ENCODE measurements at regions not wholly inside any gene's neighbourhood (a gene's known extent, or its start where the extent isn't known, plus 50 kb on each side); places are given as distances from the start of the nearest gene placed in this dataset.

GRCh38 chr15:67922971-67923945 is 83.4 kb upstream of the RNU6-1 start:
- Mint-ChIP-seq H3K36me3 (ENCODE audit: unreplicated experiment) (peaks cover 4% of the 10 kb centered on the region), H3K4me1 (ENCODE audit: low read depth, unreplicated experiment) (peaks cover 9% of the 10 kb centered on the region), H3K27ac (ENCODE audit: unreplicated experiment) (no peak overlapping the region), H3K27me3 (ENCODE audit: unreplicated experiment) (peaks cover 5% of the 10 kb centered on the region), H3K4me3 (ENCODE audit: unreplicated experiment) (no peak overlapping the region), H3K9me3 (ENCODE audit: unreplicated experiment) (peaks cover 5% of the 10 kb centered on the region)
- no peak for DNase-seq
- no peak for TF ChIP-seq CTCF (IDR thresholded peaks at IDR 0.05; ENCODE audit: partially characterized antibody, unreplicated experiment)

GRCh38 chr15:67924359-67924974 is 84.6 kb upstream of the RNU6-1 start:
- H3K36me3 Mint-ChIP-seq (ENCODE audit: unreplicated experiment), result peaks cover 4% of the 10 kb centered on the region
- H3K4me1 Mint-ChIP-seq (ENCODE audit: low read depth, unreplicated experiment), result peaks cover 9% of the 10 kb centered on the region
- peaks cover 5% of the 10 kb centered on the region for H3K27me3 Mint-ChIP-seq (ENCODE audit: unreplicated experiment)
- no peak overlapping the region for H3K27ac Mint-ChIP-seq (ENCODE audit: unreplicated experiment)
- no peak overlapping the region for H3K4me3 Mint-ChIP-seq (ENCODE audit: unreplicated experiment)
- no peak for DNase-seq
- H3K9me3 Mint-ChIP-seq (ENCODE audit: unreplicated experiment), result peaks cover 5% of the 10 kb centered on the region
- TF ChIP-seq CTCF (IDR thresholded peaks at IDR 0.05; ENCODE audit: partially characterized antibody, unreplicated experiment), result no peak

DNA sequence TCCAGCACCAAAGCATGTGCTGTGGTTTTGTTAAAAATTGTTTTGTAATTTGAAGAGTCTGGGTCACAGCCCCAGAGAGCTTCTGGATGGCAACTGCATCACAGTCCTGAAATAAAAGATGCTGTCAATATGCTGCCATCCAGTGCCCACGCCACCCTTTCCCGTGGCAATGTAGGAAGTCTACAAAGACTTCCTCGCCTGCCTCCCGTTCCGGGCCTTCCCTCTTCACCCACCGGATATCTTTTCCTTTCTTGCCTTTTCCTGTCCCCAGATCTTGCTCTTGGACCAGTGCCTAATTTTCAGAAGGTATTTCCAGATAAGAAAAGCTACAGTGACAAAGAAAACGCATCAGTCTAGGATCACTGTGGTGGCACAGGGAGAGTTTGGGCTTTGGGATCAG is 85.3 kb upstream of the RNU6-1 start:
- H3K36me3 Mint-ChIP-seq (ENCODE audit: unreplicated experiment), result peaks cover 4% of the 10 kb centered on the region
- peaks cover 2% of the 10 kb centered on the region for H3K27me3 Mint-ChIP-seq (ENCODE audit: unreplicated experiment)
- no peak overlapping the region for H3K4me3 Mint-ChIP-seq (ENCODE audit: unreplicated experiment)
- H3K27ac Mint-ChIP-seq (ENCODE audit: unreplicated experiment), result no peak overlapping the region
- H3K4me1 Mint-ChIP-seq (ENCODE audit: low read depth, unreplicated experiment), result peaks cover 9% of the 10 kb centered on the region
- no peak for TF ChIP-seq CTCF (IDR thresholded peaks at IDR 0.05; ENCODE audit: partially characterized antibody, unreplicated experiment)
- DNase-seq, result no peak
- peaks cover 2% of the 10 kb centered on the region for H3K9me3 Mint-ChIP-seq (ENCODE audit: unreplicated experiment)

DNA sequence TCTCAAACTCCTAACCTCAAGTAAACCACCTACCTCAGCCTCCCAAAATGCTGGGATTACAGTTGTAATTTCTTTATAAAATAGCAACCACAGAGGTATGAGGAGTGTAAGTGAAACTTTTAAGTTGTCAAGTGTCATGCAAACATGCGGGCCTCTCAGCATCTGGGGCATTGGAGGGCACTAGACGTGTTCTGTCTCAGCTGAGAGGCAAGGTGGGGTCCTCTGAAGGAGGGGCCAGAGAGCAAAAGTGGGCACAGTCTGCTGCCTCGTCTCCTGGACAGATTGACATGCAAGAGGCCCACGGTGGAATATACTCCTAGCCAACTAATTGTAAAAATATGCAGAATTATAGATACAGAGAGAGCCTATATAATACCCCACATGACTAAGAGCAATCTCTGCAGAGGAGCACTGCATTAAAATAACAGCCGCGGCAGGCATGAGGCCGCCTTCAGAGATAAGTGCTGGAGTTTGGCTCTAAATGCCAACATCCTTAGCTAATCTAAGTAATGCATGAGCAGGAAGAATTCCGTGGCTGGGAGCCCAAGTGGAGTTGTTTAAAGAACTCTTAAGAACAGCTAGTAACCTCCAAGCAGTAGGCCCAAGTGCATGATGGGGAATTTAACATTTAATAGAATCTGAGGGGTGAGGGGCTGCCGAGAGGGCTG is 87.8 kb upstream of the RNU6-1 start:
- H3K27ac Mint-ChIP-seq (ENCODE audit: unreplicated experiment), result no peak overlapping the region
- no peak for DNase-seq

More for the DNA sequence above, 87.8 kb upstream of the RNU6-1 start:
- no peak overlapping the region for H3K4me3 Mint-ChIP-seq (ENCODE audit: unreplicated experiment)
- peaks cover 9% of the 10 kb centered on the region for H3K4me1 Mint-ChIP-seq (ENCODE audit: low read depth, unreplicated experiment)
- H3K9me3 Mint-ChIP-seq (ENCODE audit: unreplicated experiment), result peaks cover 3% of the 10 kb centered on the region
- H3K36me3 Mint-ChIP-seq (ENCODE audit: unreplicated experiment), result peaks cover 4% of the 10 kb centered on the region
- peaks cover 2% of the 10 kb centered on the region for H3K27me3 Mint-ChIP-seq (ENCODE audit: unreplicated experiment)
- TF ChIP-seq CTCF (IDR thresholded peaks at IDR 0.05; ENCODE audit: partially characterized antibody, unreplicated experiment), result no peak
